ENCODE measurements at regions not wholly inside any gene's neighbourhood (a gene's known extent, or its start where the extent isn't known, plus 50 kb on each side); places are given as distances from the start of the nearest gene placed in this dataset.

DNA sequence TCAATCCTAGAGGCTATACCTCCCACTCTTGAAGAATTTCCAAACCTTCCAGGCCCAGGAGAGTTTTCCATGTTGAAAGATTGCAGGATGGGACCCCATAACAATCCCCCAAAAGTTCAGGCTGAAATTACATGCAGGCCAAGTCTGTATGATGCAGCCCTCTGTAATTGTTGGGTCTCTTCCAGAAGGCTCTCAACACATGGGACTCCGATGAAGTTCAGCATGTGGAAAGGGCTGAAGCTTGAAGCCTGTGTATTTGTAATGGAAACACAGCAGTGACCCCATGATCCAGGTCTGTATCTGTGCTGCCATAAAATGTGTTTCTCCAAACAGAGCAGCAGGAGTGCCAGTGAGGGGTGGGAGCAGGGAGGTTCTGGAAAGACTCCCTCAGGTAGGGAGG lies 202.5 kb upstream of the LYPLAL1 start:
- TF ChIP-seq, protein P1, sequence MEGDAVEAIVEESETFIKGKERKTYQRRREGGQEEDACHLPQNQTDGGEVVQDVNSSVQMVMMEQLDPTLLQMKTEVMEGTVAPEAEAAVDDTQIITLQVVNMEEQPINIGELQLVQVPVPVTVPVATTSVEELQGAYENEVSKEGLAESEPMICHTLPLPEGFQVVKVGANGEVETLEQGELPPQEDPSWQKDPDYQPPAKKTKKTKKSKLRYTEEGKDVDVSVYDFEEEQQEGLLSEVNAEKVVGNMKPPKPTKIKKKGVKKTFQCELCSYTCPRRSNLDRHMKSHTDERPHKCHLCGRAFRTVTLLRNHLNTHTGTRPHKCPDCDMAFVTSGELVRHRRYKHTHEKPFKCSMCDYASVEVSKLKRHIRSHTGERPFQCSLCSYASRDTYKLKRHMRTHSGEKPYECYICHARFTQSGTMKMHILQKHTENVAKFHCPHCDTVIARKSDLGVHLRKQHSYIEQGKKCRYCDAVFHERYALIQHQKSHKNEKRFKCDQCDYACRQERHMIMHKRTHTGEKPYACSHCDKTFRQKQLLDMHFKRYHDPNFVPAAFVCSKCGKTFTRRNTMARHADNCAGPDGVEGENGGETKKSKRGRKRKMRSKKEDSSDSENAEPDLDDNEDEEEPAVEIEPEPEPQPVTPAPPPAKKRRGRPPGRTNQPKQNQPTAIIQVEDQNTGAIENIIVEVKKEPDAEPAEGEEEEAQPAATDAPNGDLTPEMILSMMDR (IDR thresholded peaks at IDR 0.05; ENCODE audit: low read depth, low read length) = no peak
- no peak for TF ChIP-seq MYC (IDR thresholded peaks at IDR 0.05; ENCODE audit: low read depth, low read length)

Measured in NB4 (cell line).